ENCODE measurements at regions not wholly inside any gene's neighbourhood (a gene's known extent, or its start where the extent isn't known, plus 50 kb on each side); places are given as distances from the start of the nearest gene placed in this dataset.

GRCh38 chr22:25366876-25367466 is 147.5 kb downstream of the CRYBB2 start:
- DNase-seq (ENCODE audit: low spot score): no peak

- DNase-seq (ENCODE audit: low spot score): no peak
Measured at GRCh38 chr22:25367756-25368155, 148.3 kb downstream of the CRYBB2 start.

DNA sequence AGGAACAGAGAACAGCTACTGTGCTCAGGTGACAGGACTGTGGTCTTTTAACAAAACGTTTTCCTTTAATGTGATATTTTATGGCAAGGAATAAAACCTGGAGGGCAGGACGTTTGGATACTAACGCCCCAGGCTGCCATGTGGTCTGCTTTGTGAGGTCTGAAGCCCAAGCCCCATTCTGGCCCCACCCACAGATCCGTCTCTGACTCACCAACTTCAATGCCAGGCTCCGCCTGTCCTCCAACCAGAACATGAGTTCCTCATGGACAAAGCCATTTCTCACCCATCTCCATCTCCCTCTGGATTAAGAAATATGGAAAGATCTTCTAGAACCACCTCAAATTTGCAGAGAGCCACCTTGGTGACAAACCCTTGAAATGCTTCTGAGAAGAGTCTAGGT is 148.8 kb downstream of the CRYBB2 start:
- DNase-seq (ENCODE audit: low spot score): no peak

DNA sequence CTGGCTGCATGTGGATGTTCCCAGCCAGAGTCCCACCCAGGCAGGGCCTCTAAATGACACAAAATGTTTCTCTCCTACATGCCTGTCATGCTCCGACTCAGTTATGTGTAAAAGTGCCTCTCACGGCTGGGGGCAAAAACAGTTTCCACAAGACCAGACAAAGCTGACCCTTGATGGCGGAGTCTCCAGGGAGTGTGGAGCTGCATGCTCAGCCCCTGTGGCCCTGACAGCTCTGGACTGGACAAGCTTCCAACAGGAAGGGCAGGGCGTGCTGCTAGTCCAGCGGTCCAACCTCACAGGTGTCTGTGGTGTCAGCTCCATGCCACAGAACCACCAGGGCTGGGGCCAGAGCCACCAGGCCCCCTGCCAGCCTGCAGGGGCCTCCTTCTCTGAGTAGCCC is 149.6 kb downstream of the CRYBB2 start:
- DNase-seq (ENCODE audit: low spot score): no peak

- no peak for DNase-seq (ENCODE audit: low spot score)
Measured at GRCh38 chr22:25370322-25370721, 150.9 kb downstream of the CRYBB2 start.

DNA sequence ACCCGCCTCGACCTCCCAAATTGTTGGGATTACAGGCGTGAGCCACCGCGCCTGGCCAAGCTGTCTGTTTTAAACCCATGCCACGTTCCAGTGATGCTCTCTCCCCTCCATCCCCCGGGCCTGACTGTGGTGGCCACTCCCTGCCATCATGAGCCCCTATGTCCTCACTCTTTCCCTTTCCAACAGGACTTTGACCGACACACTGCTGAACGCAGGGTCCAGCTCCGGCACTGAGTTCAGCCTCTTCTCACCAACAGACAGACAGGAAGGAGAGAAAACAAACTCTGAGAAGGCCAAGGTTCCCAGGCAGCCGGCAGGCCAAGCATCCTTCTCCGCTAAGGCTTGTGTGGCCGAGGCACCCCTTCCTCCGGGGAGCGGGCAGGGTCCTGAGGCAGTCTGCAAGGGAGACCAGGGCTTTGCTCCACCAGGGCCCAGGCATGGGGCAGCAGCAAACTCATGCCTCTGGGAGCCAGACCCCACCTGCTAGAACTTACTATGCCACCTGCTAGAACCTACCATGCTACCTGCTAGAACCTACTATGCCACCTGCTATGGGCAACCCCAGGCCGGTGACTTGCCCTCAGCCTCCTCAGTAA is 152.7 kb downstream of the CRYBB2 start:
- DNase-seq (ENCODE audit: low spot score): no peak

DNA sequence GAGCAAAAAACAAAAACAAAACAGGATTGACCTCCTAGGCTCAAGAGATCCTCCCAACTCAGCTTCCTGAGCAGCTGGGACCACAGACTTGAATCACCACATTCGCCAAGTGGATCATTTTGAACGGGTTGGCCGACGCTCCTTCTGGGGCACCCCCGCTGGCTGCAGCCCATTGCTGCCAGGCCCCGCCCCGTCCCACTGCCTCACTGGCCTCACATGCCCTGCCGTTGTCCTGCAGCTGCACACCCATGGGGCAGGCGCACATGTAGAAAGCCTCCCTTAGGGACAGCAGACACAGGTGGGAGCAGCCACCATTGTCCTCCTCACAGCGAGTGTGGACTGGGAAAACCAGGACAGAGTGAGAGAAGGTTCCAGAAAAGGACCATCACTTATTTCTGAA is 154.5 kb downstream of the CRYBB2 start:
- DNase-seq (ENCODE audit: low spot score): no peak

GRCh38 chr22:25374869-25375268 is 155.4 kb downstream of the CRYBB2 start:
- no peak for DNase-seq (ENCODE audit: low spot score)

DNA sequence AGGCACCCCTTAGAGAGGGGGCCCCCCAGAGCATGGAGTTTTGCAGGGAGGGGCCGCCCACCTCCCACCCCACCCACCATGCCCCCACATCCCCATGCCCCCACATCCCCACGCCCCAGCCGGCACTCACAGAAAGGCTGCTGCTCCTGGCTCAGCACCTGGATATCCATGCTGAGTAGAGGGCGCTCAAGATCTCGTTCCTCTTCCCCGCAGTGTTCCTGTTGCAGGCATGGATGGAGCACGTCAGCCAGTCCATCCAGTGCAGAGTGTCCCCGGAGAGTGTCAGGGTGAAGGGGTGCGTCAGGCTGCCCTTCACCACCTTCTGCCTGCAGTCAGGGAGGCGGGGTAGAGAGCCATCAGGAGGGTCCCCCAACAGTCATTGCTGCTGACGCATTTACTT is 156.2 kb downstream of the CRYBB2 start:
- DNase-seq (ENCODE audit: low spot score): no peak

GRCh38 chr22:25377699-25378098 is 158.3 kb downstream of the CRYBB2 start:
- DNase-seq (ENCODE audit: low spot score): no peak

DNA sequence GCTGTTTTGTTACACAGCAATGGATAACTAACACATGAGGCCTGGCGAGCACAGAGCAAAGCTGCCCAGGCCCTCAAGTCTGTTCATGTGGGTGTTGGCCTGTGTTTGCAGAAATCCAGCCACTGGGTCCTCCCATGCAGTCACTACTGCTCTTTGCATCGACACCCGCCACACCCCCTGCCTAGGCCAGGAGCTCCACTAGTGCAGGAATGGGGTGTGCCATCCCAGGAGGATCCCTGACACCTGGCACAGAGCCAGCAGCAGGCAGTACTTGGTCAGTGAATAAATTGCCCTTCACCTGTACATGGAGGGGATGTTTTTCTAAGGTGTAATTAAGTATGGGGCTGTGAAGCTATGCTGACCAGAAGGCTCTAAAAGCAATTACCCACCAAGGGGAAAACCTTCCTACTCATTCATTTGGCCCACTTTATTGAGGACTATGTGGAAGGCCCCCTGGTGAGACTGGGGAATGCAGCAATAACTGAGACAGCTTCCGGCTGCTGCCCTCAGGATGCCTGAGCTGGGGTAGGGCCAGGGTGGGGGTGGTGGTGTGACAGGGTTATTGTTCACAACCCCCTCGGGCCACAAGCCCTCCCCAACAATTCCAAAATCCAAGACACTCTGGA is 160.8 kb downstream of the CRYBB2 start:
- DNase-seq (ENCODE audit: low spot score): no peak

DNA sequence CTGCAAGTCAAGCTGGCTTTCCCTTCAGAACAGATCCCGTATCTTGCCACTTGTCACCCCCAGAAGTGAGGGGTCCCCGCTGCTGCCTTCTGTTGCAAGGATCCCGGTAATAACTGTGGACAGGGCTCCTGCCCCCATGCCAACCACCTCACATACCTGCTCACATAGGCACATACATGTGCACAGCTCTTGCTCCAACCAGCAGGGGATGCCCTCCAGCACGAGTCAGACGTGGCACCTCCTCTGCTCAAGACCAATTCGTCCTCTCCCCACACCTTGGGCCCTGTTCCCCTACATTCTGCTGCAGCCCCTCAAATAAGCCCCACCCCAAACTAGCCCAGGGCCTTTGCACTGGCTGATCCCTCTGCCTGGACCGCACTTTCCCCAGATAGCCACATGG is 163.3 kb downstream of the CRYBB2 start:
- DNase-seq (ENCODE audit: low spot score): no peak

- no peak for DNase-seq (ENCODE audit: low spot score)
Measured at GRCh38 chr22:25383278-25383820, 163.9 kb downstream of the CRYBB2 start.

DNA sequence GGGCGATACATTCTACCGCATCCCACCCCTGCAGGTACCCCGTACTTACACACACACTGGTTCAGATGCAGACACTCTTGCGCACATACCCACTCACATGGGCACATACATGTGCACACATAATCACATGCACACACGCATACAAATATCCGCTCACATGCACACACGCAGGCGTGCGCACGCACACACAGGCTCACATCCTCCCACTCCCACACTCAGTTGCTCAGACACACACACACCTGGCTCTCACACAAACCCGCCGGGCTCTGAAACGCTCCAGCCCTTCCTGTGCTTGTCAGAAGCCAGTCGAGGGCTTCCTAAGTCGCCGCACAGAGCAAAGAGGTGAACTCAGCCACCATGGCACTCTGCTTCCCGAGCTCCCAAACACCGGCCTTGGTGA is 164.5 kb downstream of the CRYBB2 start:
- DNase-seq (ENCODE audit: low spot score): no peak

DNA sequence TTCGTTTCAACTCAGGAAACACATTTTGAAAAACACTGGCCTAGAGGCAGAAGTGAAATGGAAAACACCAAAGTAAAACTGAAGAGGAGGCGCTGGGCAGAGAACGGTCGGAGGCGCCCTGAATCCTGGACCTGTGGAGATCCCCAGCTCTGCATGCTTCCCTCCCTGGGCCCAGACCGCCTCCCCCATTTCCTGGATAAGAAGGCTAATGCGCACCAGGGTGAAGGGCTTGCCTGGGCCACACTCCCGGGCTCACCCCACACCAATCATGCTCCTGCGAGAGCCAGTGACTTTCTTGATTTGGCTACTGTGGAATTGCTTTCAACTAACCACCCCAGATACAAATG is 167.1 kb downstream of the CRYBB2 start:
- DNase-seq (ENCODE audit: low spot score): no peak

- no peak for DNase-seq (ENCODE audit: low spot score)
Measured at GRCh38 chr22:25388415-25388814, 169.0 kb downstream of the CRYBB2 start.

DNA sequence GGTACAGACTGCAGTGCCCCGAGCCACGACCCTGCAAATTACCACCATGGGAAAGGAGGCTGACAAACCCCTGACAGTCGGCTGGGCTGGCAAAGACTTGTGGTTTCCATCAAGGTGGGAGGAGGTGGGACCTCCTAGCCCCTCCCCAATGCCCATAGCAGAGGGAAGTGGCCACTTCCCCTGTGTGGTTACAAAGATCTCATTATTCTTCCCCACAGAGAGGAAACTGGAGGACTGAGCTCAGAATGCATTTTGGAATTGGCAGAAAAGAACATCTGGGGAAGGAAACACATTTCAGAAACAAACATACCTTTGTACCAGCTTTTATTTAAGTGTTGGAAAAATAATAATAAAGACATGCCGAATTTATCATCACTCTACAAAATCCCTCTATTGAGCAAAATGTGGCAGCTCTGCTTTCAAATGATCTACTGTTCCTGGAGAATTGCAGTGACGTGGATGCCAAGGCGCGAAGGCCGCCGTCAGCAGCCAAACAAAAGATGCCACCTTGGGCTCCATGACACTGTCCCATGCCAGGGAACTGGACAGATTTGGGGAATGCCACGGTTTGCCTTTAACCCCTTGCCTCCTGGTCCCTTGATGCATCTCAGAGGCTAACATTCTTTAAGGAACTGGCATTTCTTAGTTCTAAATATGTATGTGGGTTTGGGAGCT is 169.6 kb downstream of the CRYBB2 start:
- DNase-seq (ENCODE audit: low spot score): no peak

DNA sequence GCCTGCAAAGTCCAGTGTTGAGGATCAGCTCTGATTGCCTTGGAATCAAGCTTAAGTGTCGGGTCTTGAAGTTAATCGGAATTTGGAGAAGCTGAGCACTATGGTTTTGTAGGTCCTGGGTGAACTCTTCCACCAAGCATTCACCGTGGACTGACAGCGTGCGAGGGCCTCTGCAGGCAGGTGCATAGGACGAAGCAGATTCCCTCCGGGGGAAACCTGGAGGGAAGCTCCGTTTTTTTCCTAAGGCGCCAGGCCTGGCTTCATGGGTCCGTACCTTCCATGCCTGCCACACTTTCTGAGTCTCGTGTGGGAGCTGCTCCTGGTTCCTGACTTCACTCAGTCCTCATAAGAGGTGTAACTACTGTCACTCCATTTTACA is 170.1 kb downstream of the CRYBB2 start:
- DNase-seq (ENCODE audit: low spot score): no peak

GRCh38 chr22:25390297-25391240 is 171.1 kb downstream of the CRYBB2 start:
- peak; percentile 62 for DNase-seq (ENCODE audit: low spot score)

- no peak for DNase-seq (ENCODE audit: low spot score)
Measured at GRCh38 chr22:25392584-25392983, 171.9 kb upstream of the GRK3 start.

DNA sequence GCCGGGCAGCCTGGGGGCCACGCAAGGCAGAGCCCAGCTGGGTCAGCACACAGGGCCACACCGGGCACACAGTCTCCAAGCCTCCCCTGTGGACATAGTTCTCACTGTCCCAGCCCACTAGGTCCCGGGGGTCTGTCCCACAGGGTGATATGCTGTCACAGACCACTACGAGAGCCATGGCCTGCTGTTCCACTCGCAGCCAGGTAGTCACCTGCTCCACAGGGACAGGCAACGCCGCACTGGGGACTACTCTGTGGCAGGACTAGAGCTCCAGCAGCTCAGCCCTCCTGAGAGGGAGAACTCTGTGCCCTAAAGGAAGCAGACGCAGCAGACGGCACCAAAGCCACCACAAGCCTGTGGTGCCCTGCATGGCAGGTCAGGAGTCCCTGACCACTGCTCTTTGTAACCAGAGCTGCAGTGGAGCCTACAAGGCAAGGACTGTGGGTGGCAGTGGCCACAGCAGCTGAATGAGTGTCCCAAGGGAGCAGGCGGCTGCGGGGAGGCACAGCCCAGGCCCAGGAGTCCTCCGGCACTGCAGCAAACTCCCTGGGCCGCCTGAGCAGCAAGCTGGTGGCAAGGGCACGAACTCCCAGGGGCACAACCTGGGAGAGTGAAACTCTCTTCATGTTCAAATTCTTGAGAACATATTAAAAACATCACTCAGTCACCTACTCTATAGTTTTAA is 171.2 kb upstream of the GRK3 start:
- DNase-seq (ENCODE audit: low spot score): no peak
